ENCODE measurements at regions not wholly inside any gene's neighbourhood (a gene's known extent, or its start where the extent isn't known, plus 50 kb on each side); places are given as distances from the start of the nearest gene placed in this dataset.

GRCh38 chr20:50423758-50424157, 86.4 kb upstream of the PTPN1 start:
- no peaks in the 10 kb centered on the region for H3K27me3 ChIP-seq (ENCODE audit: low read depth)
- H3K36me3 ChIP-seq = no peaks in the 10 kb centered on the region
- H3K27ac ChIP-seq (replicated peaks) = peak overlapping the region; percentile 41
- no peak for DNase-seq
- intact Hi-C loops (cut with micrococcal nuclease) = no loop called here
- no peak overlapping the region for H3K4me3 ChIP-seq
- H3K4me1 ChIP-seq = peaks cover 17% of the 10 kb centered on the region
- peaks cover 6% of the 10 kb centered on the region for H3K9me3 ChIP-seq (replicated peaks)
- TF ChIP-seq CTCF (IDR thresholded peaks at IDR 0.05; ENCODE audit: borderline replicate concordance) = no peak

GRCh38 chr20:50425076-50425475, 85.1 kb upstream of the PTPN1 start:
- no peaks in the 10 kb centered on the region for H3K27me3 ChIP-seq (ENCODE audit: low read depth)
- peaks cover 17% of the 10 kb centered on the region for H3K4me1 ChIP-seq
- TF ChIP-seq CTCF (IDR thresholded peaks at IDR 0.05; ENCODE audit: borderline replicate concordance) = no peak
- no peaks in the 10 kb centered on the region for H3K36me3 ChIP-seq
- no peak overlapping the region for H3K27ac ChIP-seq (replicated peaks)
- DNase-seq = no peak
- intact Hi-C loops (cut with micrococcal nuclease) = no loop called here
- H3K4me3 ChIP-seq = no peak overlapping the region
- peaks cover 6% of the 10 kb centered on the region for H3K9me3 ChIP-seq (replicated peaks)

DNA sequence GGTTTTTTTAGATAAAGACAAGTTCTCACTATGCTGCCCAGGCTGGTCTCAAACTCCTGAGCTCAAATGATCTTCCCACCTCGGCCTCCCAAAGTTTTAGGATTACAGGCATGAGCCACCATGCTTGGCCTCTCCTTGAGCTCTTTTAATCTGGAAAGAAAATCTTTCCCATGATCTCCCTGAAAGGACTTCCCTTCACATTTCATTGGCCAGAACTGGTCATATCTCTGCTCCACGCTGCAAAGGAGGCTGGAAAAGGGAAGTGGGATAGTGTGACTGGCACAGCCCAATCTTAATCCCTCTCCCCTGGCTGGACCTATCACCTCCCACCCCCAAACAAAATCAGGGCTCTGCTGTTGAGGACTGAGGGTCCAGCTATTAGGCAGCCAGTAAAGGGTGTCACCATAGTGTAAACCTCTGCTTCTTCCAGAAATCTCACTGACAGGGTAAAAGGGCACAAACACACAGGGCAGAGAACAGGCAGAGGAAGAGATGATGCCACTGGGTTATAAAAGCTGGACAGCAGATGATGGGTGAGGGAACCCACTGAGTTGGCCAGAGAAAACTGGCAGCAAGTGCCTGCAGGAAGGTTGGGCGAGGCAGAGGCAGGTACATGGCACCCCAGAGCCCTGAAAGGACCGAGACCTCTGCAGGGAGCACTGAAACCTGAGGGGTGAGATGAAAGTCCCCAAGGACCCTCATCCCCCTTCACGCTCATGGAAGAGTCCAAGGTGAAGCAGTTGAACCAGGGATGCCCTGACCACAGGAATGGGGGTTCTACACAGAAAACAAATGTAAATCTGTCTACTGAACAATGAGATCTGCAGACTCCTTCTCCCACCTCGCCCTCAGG, 83.1 kb upstream of the PTPN1 start:
- Histone ChIP-seq H3K27ac (replicated peaks) (no peak overlapping the region), H3K27me3 (ENCODE audit: low read depth) (no peaks in the 10 kb centered on the region), H3K4me3 (no peak overlapping the region), H3K9me3 (replicated peaks) (no peaks in the 10 kb centered on the region), H3K4me1 (peaks cover 17% of the 10 kb centered on the region), H3K36me3 (no peaks in the 10 kb centered on the region)
- intact Hi-C loops (cut with micrococcal nuclease) = no loop called here
- no peak for TF ChIP-seq CTCF (IDR thresholded peaks at IDR 0.05; ENCODE audit: borderline replicate concordance)
- DNase-seq = no peak

GRCh38 chr20:50427719-50428083, 82.5 kb upstream of the PTPN1 start:
- intact Hi-C loops (cut with micrococcal nuclease) = no loop called here
- no peaks in the 10 kb centered on the region for H3K9me3 ChIP-seq (replicated peaks)
- H3K27me3 ChIP-seq (ENCODE audit: low read depth) = no peaks in the 10 kb centered on the region
- DNase-seq = peak; percentile 47
- no peaks in the 10 kb centered on the region for H3K36me3 ChIP-seq
- H3K27ac ChIP-seq (replicated peaks) = no peak overlapping the region
- peaks cover 12% of the 10 kb centered on the region for H3K4me1 ChIP-seq
- no peak for TF ChIP-seq CTCF (IDR thresholded peaks at IDR 0.05; ENCODE audit: borderline replicate concordance)
- H3K4me3 ChIP-seq = no peak overlapping the region

GRCh38 chr20:50428097-50428828, 81.9 kb upstream of the PTPN1 start:
- Histone ChIP-seq H3K27me3 (ENCODE audit: low read depth) (no peaks in the 10 kb centered on the region), H3K4me3 (no peak overlapping the region), H3K4me1 (peaks cover 12% of the 10 kb centered on the region), H3K36me3 (no peaks in the 10 kb centered on the region), H3K9me3 (replicated peaks) (no peaks in the 10 kb centered on the region), H3K27ac (replicated peaks) (no peak overlapping the region)
- no peak for TF ChIP-seq CTCF (IDR thresholded peaks at IDR 0.05; ENCODE audit: borderline replicate concordance)
- intact Hi-C loops (cut with micrococcal nuclease) = no loop called here
- DNase-seq = no peak

Data from left ventricle myocardium inferior (tissue), 1 donor.